WTC11 (cell line): ENCODE measurements at regions not wholly inside any gene's neighbourhood (a gene's known extent, or its start where the extent isn't known, plus 50 kb on each side); places are given as distances from the start of the nearest gene placed in this dataset.
"Not testable (repeated sequence)": the region's sequence is repeated elsewhere in the genome, so short reads cannot be mapped to it uniquely, and the experiment has no call there.

Source experiments
- CTCF ChIP-seq: fragments of 200-600 bp; IDR thresholded peaks from 2 replicates; pipeline ENCODE4 v1.8.0; 2022; ENCODE audit warnings: antibody characterized with exemption
- E2F4 ChIP-seq: sonication (generic); formaldehyde crosslinking; IDR thresholded peaks from 2 replicates; pipeline ENCODE4 v1.8.1; 2022; ENCODE audit warnings: low read depth, mild to moderate bottlenecking, moderate library complexity, missing genetic modification reagents, borderline replicate concordance
- ELF4 ChIP-seq: sonication (generic); formaldehyde crosslinking; IDR thresholded peaks from 2 replicates; pipeline ENCODE4 v1.8.1; 2022; ENCODE audit warnings: low read depth, mild to moderate bottlenecking, moderate library complexity, missing genetic modification reagents
- MAX ChIP-seq: sonication (generic); formaldehyde crosslinking; IDR thresholded peaks from 2 replicates; pipeline ENCODE4 v1.8.0; 2022; ENCODE audit warnings: mild to moderate bottlenecking, missing genetic modification reagents
- NFE2L1 ChIP-seq: sonication (generic); formaldehyde crosslinking; IDR thresholded peaks from 2 replicates; pipeline ENCODE4 v1.8.1; 2023; ENCODE audit warnings: missing genetic modification reagents
- STAT6 ChIP-seq: sonication (generic); formaldehyde crosslinking; conservative IDR thresholded peaks from 2 replicates; pipeline ENCODE4 v1.8.1; 2023; ENCODE audit warnings: mild to moderate bottlenecking, low read depth, missing genetic modification reagents, moderate library complexity

GRCh38 chr15:22559701-22560100 is 101.0 kb downstream of the GOLGA6L22 start:
- TF ChIP-seq CTCF; ELF4; STAT6 (CRISPR knock-in tag); E2F4 (CRISPR knock-in tag); NFE2L1; MAX (CRISPR knock-in tag): not testable (repeated sequence)
